ENCODE measurements at regions not wholly inside any gene's neighbourhood (a gene's known extent, or its start where the extent isn't known, plus 50 kb on each side); places are given as distances from the start of the nearest gene placed in this dataset.
"Not testable (repeated sequence)": the region's sequence is repeated elsewhere in the genome, so short reads cannot be mapped to it uniquely, and the experiment has no call there.

GRCh38 chr13:70613295-70613694 is 505.0 kb upstream of the KLHL1 start:
- DNase-seq, result peak; percentile 26 to 44

GRCh38 chr13:70612881-70613280 is 504.6 kb upstream of the KLHL1 start:
- no peak for DNase-seq

GRCh38 chr13:70604448-70604847 is 496.2 kb upstream of the KLHL1 start:
- no peak for DNase-seq

- no peak for DNase-seq
These were observed 485.5 kb upstream of the KLHL1 start for GRCh38 chr13:70593716-70594115.

GRCh38 chr13:70585109-70585508 is 476.9 kb upstream of the KLHL1 start:
- no peak for DNase-seq

- DNase-seq, result no peak
These were observed 472.6 kb upstream of the KLHL1 start for GRCh38 chr13:70580825-70581224.

GRCh38 chr13:70579941-70580340 is 471.7 kb upstream of the KLHL1 start:
- no peak for DNase-seq

- no peak for DNase-seq
These were observed 463.0 kb upstream of the KLHL1 start for GRCh38 chr13:70571221-70571620.

GRCh38 chr13:70568571-70568970 is 460.3 kb upstream of the KLHL1 start:
- DNase-seq, result peak; percentile 42 to 63

GRCh38 chr13:70544706-70545105 is 436.5 kb upstream of the KLHL1 start:
- DNase-seq, result no peak

GRCh38 chr13:70541451-70541850 is 433.2 kb upstream of the KLHL1 start:
- DNase-seq, result no peak

- DNase-seq, result no peak
These were observed 426.2 kb upstream of the KLHL1 start for GRCh38 chr13:70534466-70534865.

- no peak for DNase-seq
These were observed 421.4 kb upstream of the KLHL1 start for GRCh38 chr13:70529652-70530051.

GRCh38 chr13:70527599-70527998 is 419.3 kb upstream of the KLHL1 start:
- no peak for DNase-seq

- DNase-seq, result no peak
These were observed 415.4 kb upstream of the KLHL1 start for GRCh38 chr13:70523622-70524021.

- no peak for DNase-seq
These were observed 412.2 kb upstream of the KLHL1 start for GRCh38 chr13:70520275-70521036.

GRCh38 chr13:70518081-70518480 is 409.8 kb upstream of the KLHL1 start:
- no peak for DNase-seq

- no peak for DNase-seq
These were observed 408.0 kb upstream of the KLHL1 start for GRCh38 chr13:70516226-70516625.

GRCh38 chr13:70511861-70512417 is 403.7 kb upstream of the KLHL1 start:
- not testable (repeated sequence) for DNase-seq

GRCh38 chr13:70505809-70506208 is 397.6 kb upstream of the KLHL1 start:
- no peak for DNase-seq

- DNase-seq, result no peak
These were observed 394.7 kb upstream of the KLHL1 start for GRCh38 chr13:70502944-70503343.

- no peak for DNase-seq
These were observed 382.2 kb upstream of the KLHL1 start for GRCh38 chr13:70490320-70490935.

- DNase-seq, result no peak
These were observed 376.7 kb upstream of the KLHL1 start for GRCh38 chr13:70484931-70485330.

- no peak for DNase-seq
These were observed 375.5 kb upstream of the KLHL1 start for GRCh38 chr13:70483599-70484276.

Measured in AML-193 (cell line).